ENCODE measurements at regions not wholly inside any gene's neighbourhood (a gene's known extent, or its start where the extent isn't known, plus 50 kb on each side); places are given as distances from the start of the nearest gene placed in this dataset.

GRCh38 chr16:51755577-51756355 lies 604.7 kb upstream of the SALL1 start:
- ChIA-PET POLR2A (no interaction called here), CTCF (ENCODE audit: low intra/inter-chr PET ratio, low total read pairs) (no interaction called here)
- no TSS peak for BruUV-seq (replicated peaks)
- H3K4me3 ChIP-seq (replicated peaks in 1 of 3; ENCODE audit: insufficient read depth in 1 of 3, low read depth in 2 of 3, low read length in 3 of 3), result no peak overlapping the region
- no peak for ATAC-seq
- intact Hi-C loops (cut with micrococcal nuclease; ENCODE audit: unreplicated experiment), result no loop called here
- DNase-seq (ENCODE audit: low spot score), result no peak
- H3K27me3 ChIP-seq (ENCODE audit: control insufficient read depth in 1 of 2, insufficient read depth in 2 of 2, low read length in 2 of 2), result peaks cover 0 to 10% of the 10 kb centered on the region in 2 experiments; a peak in 2 of 5 replicates
- 18% methylated on average over 4 of the region's 4 CpGs for WGBS (ENCODE audit: low lambda C conversion rate)
- H3K27ac ChIP-seq (ENCODE audit: extremely low read length, insufficient read depth, low read length), result no peak overlapping the region
- H3K4me2 ChIP-seq (ENCODE audit: low read depth, low read length), result no peak overlapping the region
- no peaks in the 10 kb centered on the region for H3K9me3 ChIP-seq (ENCODE audit: low read length)
- no peak for FAIRE-seq
- H4K20me1 ChIP-seq (ENCODE audit: insufficient read depth, low read length), result no peaks in the 10 kb centered on the region
- in situ Hi-C loops (cut with HindIII; ENCODE audit: extremely low pct_ligation_motif_present, low pct_unique_long_range_greater_than_20kb), result loop anchor here (25.0 kb wide), 1 partner anchor 868 kb away; no protein-coding TSS in a partner anchor
- no peaks in the 10 kb centered on the region for H3K79me2 ChIP-seq (ENCODE audit: insufficient read depth, low read length)
- H3K9ac ChIP-seq (ENCODE audit: insufficient read depth, low read depth, low read length), result no peak overlapping the region
- no peak overlapping the region for H2AFZ ChIP-seq (ENCODE audit: low read length)
- TF ChIP-seq HMG20A (CRISPR knock-in tag; IDR thresholded peaks at IDR 0.05; ENCODE audit: borderline replicate concordance) (no peak), ZNF644 (CRISPR knock-in tag; IDR thresholded peaks at IDR 0.05; ENCODE audit: low read depth) (no peak), SNAPC5 (CRISPR knock-in tag; IDR thresholded peaks at IDR 0.05; ENCODE audit: borderline replicate concordance) (no peak)
- H3K4me1 ChIP-seq (ENCODE audit: insufficient read depth, low read length), result no peaks in the 10 kb centered on the region
- no peaks in the 10 kb centered on the region for H3K36me3 ChIP-seq (replicated peaks in 1 of 2; ENCODE audit: control insufficient read depth in 1 of 2, insufficient read depth in 2 of 2, low read length in 2 of 2)

- BruUV-seq (replicated peaks), result no TSS peak
- H3K27ac ChIP-seq (ENCODE audit: extremely low read length, insufficient read depth, low read length), result no peak overlapping the region
- POLR2A ChIA-PET, result no interaction called here
- no peaks in the 10 kb centered on the region for H3K9me3 ChIP-seq (ENCODE audit: low read length)
- peaks cover 0 to 10% of the 10 kb centered on the region in 2 experiments; a peak in 2 of 5 replicates for H3K27me3 ChIP-seq (ENCODE audit: control insufficient read depth in 1 of 2, insufficient read depth in 2 of 2, low read length in 2 of 2)
- no peak overlapping the region for H3K9ac ChIP-seq (ENCODE audit: insufficient read depth, low read depth, low read length)
- no peak for DNase-seq (ENCODE audit: low spot score)
- no peaks in the 10 kb centered on the region for H4K20me1 ChIP-seq (ENCODE audit: insufficient read depth, low read length)
- no peak for FAIRE-seq
- intact Hi-C loops (cut with micrococcal nuclease; ENCODE audit: unreplicated experiment), result no loop called here
- no peak overlapping the region for H2AFZ ChIP-seq (ENCODE audit: low read length)
- 34% methylated on average over 12 of the region's 12 CpGs for WGBS (ENCODE audit: low lambda C conversion rate)
- in situ Hi-C loops (cut with HindIII; ENCODE audit: extremely low pct_ligation_motif_present, low pct_unique_long_range_greater_than_20kb), result loop anchor here (25.0 kb wide), 1 partner anchor 868 kb away; no protein-coding TSS in a partner anchor
- no peaks in the 10 kb centered on the region for H3K79me2 ChIP-seq (ENCODE audit: insufficient read depth, low read length)
- no peaks in the 10 kb centered on the region for H3K4me1 ChIP-seq (ENCODE audit: insufficient read depth, low read length)
- no peaks in the 10 kb centered on the region for H3K36me3 ChIP-seq (replicated peaks in 1 of 2; ENCODE audit: control insufficient read depth in 1 of 2, insufficient read depth in 2 of 2, low read length in 2 of 2)
- no peak for ATAC-seq
- H3K4me3 ChIP-seq (replicated peaks in 1 of 3; ENCODE audit: insufficient read depth in 1 of 3, low read depth in 2 of 3, low read length in 3 of 3), result no peak overlapping the region
- H3K4me2 ChIP-seq (ENCODE audit: low read depth, low read length), result no peak overlapping the region
- CTCF ChIA-PET (ENCODE audit: low intra/inter-chr PET ratio, low total read pairs), result no interaction called here
- TF ChIP-seq TBP (CRISPR knock-in tag; IDR thresholded peaks at IDR 0.05), result no peak
- no peak for TF ChIP-seq ZBTB21 (CRISPR knock-in tag; IDR thresholded peaks at IDR 0.05)
- TF ChIP-seq, protein P1, sequence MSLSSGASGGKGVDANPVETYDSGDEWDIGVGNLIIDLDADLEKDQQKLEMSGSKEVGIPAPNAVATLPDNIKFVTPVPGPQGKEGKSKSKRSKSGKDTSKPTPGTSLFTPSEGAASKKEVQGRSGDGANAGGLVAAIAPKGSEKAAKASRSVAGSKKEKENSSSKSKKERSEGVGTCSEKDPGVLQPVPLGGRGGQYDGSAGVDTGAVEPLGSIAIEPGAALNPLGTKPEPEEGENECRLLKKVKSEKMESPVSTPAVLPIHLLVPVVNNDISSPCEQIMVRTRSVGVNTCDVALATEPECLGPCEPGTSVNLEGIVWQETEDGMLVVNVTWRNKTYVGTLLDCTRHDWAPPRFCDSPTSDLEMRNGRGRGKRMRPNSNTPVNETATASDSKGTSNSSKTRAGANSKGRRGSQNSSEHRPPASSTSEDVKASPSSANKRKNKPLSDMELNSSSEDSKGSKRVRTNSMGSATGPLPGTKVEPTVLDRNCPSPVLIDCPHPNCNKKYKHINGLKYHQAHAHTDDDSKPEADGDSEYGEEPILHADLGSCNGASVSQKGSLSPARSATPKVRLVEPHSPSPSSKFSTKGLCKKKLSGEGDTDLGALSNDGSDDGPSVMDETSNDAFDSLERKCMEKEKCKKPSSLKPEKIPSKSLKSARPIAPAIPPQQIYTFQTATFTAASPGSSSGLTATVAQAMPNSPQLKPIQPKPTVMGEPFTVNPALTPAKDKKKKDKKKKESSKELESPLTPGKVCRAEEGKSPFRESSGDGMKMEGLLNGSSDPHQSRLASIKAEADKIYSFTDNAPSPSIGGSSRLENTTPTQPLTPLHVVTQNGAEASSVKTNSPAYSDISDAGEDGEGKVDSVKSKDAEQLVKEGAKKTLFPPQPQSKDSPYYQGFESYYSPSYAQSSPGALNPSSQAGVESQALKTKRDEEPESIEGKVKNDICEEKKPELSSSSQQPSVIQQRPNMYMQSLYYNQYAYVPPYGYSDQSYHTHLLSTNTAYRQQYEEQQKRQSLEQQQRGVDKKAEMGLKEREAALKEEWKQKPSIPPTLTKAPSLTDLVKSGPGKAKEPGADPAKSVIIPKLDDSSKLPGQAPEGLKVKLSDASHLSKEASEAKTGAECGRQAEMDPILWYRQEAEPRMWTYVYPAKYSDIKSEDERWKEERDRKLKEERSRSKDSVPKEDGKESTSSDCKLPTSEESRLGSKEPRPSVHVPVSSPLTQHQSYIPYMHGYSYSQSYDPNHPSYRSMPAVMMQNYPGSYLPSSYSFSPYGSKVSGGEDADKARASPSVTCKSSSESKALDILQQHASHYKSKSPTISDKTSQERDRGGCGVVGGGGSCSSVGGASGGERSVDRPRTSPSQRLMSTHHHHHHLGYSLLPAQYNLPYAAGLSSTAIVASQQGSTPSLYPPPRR (CRISPR knock-in tag; IDR thresholded peaks at IDR 0.05; ENCODE audit: borderline replicate concordance), result no peak
- TF ChIP-seq ZNF780A (CRISPR knock-in tag; IDR thresholded peaks at IDR 0.05), result no peak
- TF ChIP-seq SIX4 (CRISPR knock-in tag; IDR thresholded peaks at IDR 0.05), result no peak
- TF ChIP-seq, protein P2, sequence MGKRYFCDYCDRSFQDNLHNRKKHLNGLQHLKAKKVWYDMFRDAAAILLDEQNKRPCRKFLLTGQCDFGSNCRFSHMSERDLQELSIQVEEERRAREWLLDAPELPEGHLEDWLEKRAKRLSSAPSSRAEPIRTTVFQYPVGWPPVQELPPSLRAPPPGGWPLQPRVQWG (CRISPR knock-in tag; IDR thresholded peaks at IDR 0.05; ENCODE audit: borderline replicate concordance, low read depth), result no peak
- no peak for TF ChIP-seq TFAP4 (IDR thresholded peaks at IDR 0.05; ENCODE audit: borderline replicate concordance, low read depth)
- no peak for TF ChIP-seq ZNF431 (CRISPR knock-in tag; IDR thresholded peaks at IDR 0.05; ENCODE audit: borderline replicate concordance, low read depth)
- no peak for TF ChIP-seq ARID2 (CRISPR knock-in tag; IDR thresholded peaks at IDR 0.05; ENCODE audit: borderline replicate concordance)
Measured at GRCh38 chr16:51755039-51755501, 604.0 kb upstream of the SALL1 start.
